NCI-H2107 (cell line): ENCODE measurements at regions not wholly inside any gene's neighbourhood (a gene's known extent, or its start where the extent isn't known, plus 50 kb on each side); places are given as distances from the start of the nearest gene placed in this dataset.

Experiments used
- DNase-seq: peaks from one replicate; lab custom pipeline; 2025; lab: John Stamatoyannopoulos, UW

DNA sequence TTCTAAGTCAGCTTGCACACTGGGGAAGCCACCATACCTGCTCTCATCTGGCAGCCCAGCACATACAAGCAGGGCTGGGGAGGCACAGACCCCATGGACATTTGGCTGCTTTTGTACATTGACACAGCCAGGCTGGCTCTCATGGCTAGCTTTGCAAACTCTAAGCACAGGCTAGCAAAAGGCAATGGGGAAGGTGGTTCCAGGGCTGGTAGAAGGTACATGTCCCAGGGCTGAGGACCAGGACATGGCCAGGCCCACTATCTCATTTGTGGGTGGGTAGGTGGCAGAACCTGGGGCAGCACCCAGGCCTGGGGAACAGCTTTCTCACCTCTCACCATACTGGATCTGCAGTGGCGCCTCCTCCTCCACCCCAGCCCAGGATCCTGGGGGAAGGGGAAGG lies 90.9 kb downstream of the HS1BP3 start:
- no peak for DNase-seq

DNA sequence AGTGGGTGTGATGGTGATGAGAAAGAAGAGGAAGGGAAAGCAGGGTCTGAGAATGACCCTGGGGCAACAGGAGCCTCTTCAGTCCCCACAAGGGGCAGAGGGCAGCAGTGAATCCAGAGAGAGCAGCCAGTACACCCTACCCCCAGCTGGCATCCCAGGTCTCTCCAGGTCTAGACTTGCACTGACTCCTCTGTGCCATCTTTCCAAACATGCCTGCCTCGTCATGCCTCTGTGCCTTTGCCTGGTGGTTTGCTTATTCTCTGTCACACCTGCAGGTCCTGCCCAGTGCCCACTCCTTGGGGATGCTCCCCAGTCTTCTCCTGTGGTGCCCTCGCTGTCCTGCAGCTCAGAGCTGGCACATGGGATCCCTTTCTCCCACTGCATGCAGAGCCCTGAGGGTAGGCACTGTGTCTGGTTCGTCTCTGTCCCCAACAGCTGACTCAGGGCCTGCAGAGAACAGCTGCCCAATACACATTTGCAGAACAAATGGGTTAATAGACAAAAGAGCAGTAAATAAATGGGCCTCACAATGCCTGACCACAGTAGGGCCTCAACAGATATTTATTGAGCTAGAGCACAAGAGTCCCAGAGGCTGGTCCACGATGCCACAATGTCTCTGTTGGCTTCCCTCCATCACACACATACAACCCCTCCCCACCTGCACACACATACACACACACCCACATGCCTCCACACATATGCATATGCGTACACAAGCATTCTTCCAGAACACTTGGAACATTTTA lies 89.8 kb downstream of the HS1BP3 start:
- no peak for DNase-seq

- no peak for DNase-seq
These were observed 89.1 kb downstream of the HS1BP3 start for GRCh38 chr2:20561637-20562454.

DNA sequence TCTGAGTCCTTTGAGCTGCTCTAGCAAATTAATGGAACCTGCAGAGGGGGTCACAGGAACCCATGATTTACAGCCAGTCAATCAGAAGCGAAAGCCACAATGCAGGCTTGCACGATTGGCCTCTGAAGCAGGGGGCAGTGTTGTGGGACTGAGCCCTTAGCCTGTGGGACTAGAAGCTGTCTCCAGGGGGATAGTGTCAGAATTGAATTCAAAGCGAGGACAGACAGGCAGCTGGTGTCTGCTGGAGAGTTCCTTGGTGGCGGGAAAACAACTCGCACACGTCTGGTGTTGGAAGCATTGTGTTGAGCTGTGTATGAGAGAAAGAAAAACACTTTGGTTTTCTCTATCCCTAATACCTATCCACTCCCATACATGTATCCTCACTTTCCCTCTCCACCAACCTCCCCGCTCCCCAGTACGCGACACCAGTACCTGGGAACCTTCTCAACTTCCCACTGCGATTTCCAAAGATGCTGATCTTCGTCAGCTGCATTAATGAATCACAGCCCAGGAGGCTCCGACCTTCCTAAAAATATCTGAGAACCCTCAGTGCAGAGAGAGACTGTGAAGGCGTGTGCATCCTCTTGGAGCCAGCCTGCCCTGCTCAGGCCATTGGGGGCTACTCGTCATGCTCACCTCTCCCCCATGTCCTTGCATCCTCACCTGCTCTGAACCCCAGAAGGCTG lies 88.2 kb downstream of the HS1BP3 start:
- no peak for DNase-seq

DNA sequence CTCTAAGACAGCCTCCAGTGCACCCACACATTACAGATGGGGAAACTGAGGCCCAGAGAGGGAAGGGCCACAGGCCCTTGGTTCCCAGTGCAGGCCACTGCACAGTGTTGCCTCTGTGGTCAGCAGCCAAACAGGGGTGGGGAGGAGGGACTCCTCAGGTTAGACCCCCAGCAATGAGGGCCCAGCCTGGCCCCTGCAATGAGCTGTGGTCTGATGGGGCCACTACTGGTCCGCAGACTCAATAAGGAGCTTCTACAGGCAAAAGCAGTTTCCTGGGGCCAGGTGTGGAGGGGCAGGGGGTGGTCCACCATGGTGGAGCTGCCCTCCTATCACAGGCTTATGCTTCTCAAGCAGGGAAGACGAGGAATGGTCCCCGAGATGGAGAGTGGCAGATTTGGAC lies 87.6 kb downstream of the HS1BP3 start:
- DNase-seq, result no peak

DNA sequence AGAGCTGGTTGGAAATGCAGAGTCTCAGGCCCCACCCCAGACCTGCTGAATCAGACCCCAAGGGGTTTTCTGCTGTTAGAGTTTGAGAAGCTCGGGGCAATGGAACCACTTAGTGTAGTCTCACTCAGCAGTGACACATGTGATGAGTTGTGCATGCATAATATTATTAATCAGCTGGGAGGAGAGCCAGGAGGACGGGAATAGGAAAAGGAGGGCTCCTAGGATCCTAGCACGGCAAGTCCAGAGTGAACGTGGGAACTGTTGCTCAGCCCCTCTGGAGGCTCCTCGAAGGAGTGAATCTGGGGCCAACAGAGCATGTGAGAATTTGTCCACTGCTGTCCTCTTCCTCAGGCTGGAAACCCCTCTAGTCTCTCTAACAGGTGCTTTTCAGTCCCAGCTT lies 87.1 kb downstream of the HS1BP3 start:
- no peak for DNase-seq

DNA sequence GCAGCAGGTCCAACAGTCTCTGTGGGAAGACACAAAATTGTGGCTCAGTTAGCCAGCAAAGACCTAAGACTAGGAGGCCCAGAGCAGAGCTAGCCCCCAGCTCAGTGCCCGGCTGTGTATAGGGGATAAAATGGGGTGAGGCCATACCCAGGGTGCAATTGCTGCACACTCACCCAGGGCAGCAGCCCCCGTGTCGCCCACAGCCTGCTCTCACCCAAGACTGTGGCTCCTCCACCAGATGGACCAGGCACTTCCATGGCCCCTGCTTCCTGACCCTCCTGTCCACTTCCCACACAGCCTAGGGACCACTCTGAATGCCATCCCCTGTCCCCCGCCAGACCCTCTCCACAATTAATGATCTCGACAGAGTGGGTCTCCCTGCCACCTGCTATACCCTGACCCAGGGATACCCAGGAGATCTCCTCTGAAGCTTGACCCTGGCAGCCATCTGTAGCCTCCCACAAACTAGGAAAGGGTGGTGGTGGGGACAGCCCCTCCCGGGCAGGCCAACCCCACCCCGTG lies 85.7 kb downstream of the HS1BP3 start:
- DNase-seq, result no peak

DNA sequence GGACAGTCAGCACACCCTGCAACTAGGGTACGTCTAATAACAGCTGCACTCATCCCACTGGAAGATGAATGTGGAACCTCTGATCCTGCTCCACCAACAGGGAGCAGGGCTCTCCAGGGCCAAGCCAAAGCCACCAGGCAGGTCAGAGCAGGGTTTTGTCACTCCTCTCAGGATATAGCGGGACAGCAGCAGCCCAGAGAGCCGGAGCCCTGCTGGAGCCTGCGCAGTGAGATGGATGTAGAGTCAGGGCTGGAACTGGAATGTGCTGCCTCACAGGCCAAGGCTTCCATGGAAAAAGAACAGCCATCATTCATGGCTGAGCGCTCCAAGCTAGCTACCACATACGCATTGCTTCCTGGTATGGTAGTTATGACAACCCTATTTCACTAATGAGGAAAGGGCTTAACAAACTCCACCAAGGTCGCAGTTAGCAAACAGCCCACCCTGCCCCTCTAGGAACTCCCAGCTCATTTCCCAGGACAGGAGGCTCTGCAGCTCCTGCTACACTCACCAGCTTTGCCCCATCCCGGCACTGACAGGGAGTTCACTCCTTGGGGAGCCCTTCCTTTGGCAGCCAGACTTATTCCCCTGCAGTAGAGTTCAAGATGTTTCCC lies 85.2 kb downstream of the HS1BP3 start:
- no peak for DNase-seq

- no peak for DNase-seq
These were observed 84.6 kb downstream of the HS1BP3 start for GRCh38 chr2:20566331-20566730.

- DNase-seq, result no peak
These were observed 83.6 kb downstream of the HS1BP3 start for GRCh38 chr2:20567159-20567925.
